NCI-H1105 (cell line): ENCODE measurements at regions not wholly inside any gene's neighbourhood (a gene's known extent, or its start where the extent isn't known, plus 50 kb on each side); places are given as distances from the start of the nearest gene placed in this dataset.
A peak's percentile ranks its signal among the peaks of the same experiment; 100 is the strongest.
"Not testable (repeated sequence)": the region's sequence is repeated elsewhere in the genome, so short reads cannot be mapped to it uniquely, and the experiment has no call there.

Experiments
- DNase-seq: peaks from one replicate; lab custom pipeline; 2025; lab: John Stamatoyannopoulos, UW

GRCh38 chr4:131638781-131639180, 1510.3 kb upstream of the PCDH10 start:
- DNase-seq: no peak

- DNase-seq: no peak
Measured at GRCh38 chr4:131644619-131645018, 1504.5 kb upstream of the PCDH10 start.

- no peak for DNase-seq
Measured at GRCh38 chr4:131649227-131649626, 1499.9 kb upstream of the PCDH10 start.

- no peak for DNase-seq
Measured at GRCh38 chr4:131650951-131651350, 1498.1 kb upstream of the PCDH10 start.

DNA sequence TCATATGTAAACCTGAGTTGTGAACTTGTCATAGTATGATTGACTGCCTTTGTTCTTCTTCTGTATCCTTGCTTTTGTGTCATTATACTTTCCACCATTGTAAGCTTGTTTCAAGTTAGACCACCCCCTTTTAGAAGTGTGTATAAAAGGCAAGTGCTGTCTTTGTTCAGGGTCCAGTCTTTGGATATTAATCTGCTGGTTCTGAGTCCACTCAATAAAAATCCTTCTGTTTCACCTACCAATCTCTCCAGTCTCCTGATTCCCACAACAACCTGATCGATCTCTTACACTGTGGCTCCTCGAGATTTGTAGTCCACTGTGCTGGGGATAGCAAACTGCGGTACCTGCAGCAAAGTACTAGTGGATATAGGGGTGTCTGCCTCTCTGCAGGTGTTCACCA, 1465.8 kb upstream of the PCDH10 start:
- not testable (repeated sequence) for DNase-seq

- no peak for DNase-seq
Measured at GRCh38 chr4:131721883-131722282, 1427.2 kb upstream of the PCDH10 start.

DNA sequence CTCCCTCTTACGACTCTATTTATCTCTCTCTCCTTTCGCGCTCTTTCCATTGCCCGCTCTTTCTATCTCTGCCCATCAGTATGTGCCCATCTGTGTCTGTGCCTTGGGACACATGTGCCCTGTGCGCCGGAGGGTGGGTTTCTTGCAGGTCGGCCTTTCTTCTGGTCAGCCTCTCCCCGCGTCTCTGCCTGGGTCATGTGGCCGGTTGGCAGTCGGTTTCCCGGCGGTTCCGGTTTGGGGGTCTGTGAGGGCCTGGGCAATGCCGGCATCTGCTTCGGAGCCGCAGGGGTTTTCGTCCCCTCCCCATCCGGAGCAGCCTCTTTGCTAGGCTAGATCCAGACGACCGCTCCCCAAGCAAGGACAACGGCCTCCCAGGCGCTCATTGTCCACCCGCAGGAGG, 1426.0 kb upstream of the PCDH10 start:
- not testable (repeated sequence) for DNase-seq

GRCh38 chr4:131724847-131725246, 1424.2 kb upstream of the PCDH10 start:
- DNase-seq: peak; percentile 12

GRCh38 chr4:131725521-131725920, 1423.6 kb upstream of the PCDH10 start:
- DNase-seq: not testable (repeated sequence)

DNA sequence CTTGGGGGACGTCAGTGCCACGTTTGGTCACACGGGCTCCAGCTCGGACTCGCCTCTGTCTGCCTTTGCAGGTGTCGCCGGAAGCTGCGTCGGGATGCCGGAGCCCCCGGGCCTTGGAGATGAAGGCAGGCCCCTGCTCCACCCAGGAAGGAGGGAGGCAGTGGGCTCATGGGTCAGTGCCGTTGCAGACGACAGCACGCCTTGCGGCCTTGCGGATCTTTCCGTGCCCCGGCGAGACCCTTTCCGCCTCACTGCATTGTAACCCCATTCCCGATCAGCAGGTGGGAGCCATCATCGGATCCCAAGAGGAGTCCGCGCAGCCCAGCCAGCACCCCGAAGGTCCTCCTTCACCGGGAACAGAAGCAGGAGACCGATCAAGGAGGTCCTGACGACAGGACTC, 1422.2 kb upstream of the PCDH10 start:
- DNase-seq: not testable (repeated sequence)

- not testable (repeated sequence) for DNase-seq
Measured at GRCh38 chr4:131727418-131727817, 1421.7 kb upstream of the PCDH10 start.

DNA sequence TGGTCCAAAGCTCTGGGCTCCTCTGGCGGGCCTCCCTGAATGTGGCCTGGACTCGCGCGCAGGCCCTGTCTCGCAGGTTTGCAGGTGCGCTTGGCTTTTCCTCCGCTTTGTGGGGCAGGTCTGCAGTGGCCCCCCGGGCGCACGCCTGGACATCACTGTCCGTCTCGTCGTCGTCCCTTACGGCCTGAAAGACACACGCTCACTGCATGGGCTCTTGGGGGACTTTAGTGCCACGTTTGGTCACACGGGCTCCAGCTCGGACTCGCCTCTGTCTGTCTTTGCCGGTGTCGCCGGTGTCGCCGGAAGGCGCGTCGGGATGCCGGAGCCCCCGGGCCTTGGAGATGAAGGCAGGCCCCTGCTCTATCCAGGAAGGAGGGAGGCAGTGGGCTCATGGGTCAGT, 1419.9 kb upstream of the PCDH10 start:
- not testable (repeated sequence) for DNase-seq

DNA sequence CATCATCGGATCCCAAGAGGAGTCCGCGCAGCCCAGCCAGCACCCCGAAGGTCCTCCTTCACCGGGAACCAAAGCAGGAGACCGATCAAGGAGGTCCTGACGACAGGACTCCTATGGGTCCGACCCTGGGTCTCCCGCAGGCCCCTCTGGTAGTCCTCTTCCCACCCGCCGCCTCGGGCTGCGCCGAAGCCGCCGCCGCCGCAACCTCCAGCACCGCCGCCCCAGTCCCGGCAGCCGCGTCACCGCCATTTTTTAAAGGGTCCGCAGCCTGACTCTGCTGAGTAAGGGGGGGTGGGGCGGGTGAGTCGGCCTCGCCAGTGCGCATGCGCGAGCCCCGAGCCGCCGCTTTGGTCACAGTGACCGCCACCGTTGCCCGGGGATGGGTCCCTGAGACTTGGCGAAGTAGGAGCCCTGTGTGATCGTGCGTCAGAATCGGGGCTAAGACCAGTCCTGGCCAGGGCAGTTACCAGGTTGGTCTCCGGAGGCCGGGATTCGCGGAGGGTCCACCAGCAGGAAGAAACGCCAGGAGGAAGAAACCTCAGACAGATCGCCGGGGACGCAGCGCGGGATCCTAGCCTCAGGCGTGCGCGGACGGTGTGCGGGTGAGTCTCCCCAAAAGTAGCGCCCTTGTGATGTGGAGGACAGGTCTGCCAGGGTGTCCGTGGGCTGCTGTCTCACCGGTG, 1419.2 kb upstream of the PCDH10 start:
- DNase-seq: not testable (repeated sequence)

DNA sequence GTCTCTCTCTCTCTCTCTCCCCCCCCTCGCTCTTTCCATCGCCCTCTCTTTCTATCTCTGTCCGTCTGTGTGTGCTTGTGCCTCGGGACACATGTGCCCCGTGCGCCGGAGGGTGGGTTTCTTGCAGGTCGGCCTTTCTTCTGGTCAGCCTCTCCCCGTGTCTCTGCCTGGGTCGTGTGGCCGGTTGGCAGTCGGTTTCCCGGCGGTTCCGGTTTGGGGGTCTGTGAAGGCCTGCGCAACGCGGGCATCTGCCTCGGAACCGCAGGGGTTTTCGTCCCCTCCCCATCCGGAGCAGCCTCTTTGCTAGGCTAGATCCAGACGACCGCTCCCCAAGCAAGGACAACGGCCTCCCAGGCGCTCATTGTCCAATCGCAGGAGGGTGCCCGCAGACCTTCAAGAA, 1418.5 kb upstream of the PCDH10 start:
- not testable (repeated sequence) for DNase-seq

- DNase-seq: not testable (repeated sequence)
Measured at GRCh38 chr4:131732034-131732630, 1417.0 kb upstream of the PCDH10 start.

DNA sequence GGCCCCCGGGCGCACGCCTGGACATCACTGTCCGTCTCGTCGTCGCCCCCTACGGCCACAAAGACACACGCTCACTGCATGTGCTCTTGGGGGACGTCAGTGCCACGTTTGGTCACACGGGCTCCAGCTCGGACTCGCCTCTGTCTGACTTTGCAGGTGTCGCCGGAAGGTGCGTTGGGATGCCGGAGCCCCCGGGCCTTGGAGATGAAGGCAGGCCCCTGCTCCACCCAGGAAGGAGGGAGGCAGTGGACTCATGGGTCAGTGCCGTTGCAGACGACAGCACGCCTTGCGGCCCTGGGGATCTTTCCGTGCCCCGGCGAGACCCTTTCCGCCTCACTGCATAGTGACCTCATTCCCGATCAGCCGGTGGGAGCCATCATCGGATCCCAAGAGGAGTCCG, 1414.8 kb upstream of the PCDH10 start:
- not testable (repeated sequence) for DNase-seq

DNA sequence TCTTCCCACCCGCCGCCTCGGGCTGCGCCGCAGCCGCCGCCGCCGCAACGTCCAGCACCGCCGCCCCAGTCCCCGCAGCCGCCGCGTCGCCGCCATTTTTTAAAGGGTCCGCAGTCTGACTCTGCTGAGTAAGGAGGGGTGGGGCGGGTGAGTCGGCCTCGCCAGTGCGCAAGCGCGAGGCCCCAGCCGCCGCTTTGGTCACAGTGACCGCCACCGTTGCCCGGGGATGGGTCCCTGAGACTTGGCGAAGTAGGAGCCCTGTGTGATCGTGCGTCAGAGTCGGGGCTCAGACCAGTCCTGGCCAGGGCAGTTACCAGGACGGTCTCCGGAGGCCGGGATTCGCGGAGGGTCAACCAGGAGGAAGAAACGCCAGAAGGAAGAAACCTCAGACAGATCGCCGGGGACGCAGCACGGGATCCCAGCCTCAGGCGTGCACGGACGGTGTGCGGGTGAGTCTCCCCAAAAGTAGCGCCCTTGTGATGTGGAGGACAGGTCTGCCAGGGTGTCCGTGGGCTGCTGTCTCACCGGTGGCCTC, 1414.2 kb upstream of the PCDH10 start:
- DNase-seq: not testable (repeated sequence)

DNA sequence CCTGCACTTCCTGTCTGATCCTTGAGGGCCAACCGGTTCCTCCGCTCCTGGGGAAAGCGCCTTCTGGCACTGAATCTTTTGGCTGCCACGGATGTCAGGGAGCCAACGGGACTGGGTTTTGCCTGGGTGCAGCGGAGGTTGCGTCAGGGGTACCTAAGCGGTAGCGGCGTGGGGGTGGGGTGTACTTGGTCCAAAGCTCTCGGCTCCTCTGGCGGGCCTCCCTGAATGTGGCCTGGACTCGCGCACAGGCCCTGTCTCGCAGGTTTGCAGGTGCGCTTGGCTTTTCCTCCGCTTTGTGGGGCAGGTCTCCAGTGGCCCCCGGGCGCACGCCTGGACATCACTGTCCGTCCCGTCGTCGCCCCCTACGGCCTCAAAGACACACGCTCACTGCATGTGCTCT, 1410.1 kb upstream of the PCDH10 start:
- not testable (repeated sequence) for DNase-seq

DNA sequence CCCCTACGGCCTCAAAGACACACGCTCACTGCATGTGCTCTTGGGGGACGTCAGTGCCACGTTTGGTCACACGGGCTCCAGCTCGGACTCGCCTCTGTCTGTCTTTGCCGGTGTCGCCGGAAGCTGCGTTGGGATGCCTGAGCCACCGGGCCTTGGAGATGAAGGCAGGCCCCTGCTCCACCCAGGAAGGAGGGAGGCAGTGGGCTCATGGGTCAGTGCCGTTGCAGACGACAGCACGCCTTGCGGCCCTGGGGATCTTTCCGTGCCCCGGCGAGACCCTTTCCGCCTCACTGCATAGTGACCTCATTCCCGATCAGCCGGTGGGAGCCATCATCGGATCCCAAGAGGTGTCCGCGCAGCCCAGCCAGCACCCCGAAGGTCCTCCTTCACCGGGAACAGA, 1407.3 kb upstream of the PCDH10 start:
- not testable (repeated sequence) for DNase-seq

DNA sequence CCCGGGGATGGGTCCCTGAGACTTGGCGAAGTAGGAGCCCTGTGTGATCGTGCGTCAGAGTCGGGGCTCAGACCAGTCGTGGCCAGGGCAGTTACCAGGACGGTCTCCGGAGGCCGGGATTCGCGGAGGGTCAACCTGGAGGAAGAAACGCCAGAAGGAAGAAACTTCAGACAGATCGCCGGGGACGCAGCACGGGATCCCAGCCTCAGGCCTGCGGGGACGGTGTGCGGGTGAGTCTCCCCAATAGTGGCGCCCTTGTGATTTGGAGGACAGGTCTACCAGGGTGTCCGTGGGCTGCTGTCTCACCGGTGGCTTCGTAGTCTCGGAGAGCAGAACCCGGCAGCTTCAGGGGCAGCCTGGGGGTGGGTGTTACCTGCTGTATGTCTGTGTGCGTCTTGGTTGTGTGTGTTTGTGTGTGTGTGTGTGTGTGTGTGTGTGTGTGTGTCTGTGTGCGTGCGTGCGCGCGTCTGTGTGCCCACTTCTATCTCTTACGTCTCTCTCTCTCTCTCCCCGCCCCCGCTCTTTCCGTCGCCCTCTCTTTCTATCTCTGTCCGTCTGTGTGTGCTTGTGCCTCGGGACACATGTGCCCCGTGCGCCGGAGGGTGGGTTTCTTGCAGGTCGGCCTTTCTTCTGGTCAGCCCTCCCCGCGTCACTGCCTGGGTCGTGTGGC, 1406.4 kb upstream of the PCDH10 start:
- DNase-seq: not testable (repeated sequence)

DNA sequence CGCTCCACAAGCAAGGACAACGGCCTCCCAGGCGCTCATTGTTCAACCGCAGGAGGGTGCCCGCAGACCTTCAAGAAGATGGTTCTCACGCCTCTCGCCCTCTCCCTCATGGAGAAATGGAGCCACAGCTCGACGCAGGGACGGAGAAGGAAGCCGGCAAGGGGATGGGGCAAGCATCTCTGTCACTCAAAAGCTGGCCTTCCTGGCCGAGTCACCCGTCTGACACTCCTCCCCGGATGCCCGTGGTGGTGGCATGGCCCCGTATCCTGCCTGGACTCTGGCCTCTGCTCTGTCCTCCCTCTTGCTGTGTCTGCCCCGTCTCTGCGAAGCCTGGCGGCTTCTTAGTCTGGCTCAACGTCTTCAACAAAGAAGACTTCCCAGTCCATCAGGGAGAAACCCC, 1405.7 kb upstream of the PCDH10 start:
- DNase-seq: not testable (repeated sequence)

GRCh38 chr4:131747203-131747602, 1401.9 kb upstream of the PCDH10 start:
- not testable (repeated sequence) for DNase-seq

DNA sequence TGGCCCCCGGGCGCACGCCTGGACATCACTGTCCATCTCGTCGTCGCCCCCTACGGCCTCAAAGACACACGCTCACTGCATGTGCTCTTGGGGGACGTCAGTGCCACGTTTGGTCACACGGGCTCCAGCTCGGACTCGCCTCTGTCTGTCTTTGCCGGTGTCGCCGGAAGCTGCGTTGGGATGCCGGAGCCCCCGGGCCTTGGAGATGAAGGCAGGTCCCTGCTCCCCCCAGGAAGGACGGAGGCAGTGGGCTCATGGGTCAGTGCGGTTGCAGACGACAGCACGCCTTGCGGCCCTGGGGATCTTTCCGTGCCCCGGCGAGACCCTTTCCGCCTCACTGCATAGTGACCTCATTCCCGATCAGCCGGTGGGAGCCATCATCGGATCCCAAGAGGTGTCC, 1399.9 kb upstream of the PCDH10 start:
- DNase-seq: not testable (repeated sequence)
